T-helper 2 cell treated with Interferon-gamma antibody and Interleukin-4, amounts not matched to agents 5 μg/mL and 100 μg/mL, for 36 hours (primary cell): ENCODE measurements at regions not wholly inside any gene's neighbourhood (a gene's known extent, or its start where the extent isn't known, plus 50 kb on each side); places are given as distances from the start of the nearest gene placed in this dataset.
"Not testable (repeated sequence)": the region's sequence is repeated elsewhere in the genome, so short reads cannot be mapped to it uniquely, and the experiment has no call there.

Source experiments
- DNase-seq: peaks from one replicate; pipeline ENCODE4 v3.0.0; 2021; ENCODE audit warnings: low spot score
- H3K27ac Mint-ChIP-seq: one replicate; pipeline ENCODE4 v1.8.0; 2021; ENCODE audit warnings: mild to moderate bottlenecking, mixed read lengths
- H3K27me3 Mint-ChIP-seq: one replicate; pipeline ENCODE4 v1.8.0; 2021; ENCODE audit warnings: low read depth, mixed read lengths
- H3K36me3 Mint-ChIP-seq: one replicate; pipeline ENCODE4 v1.8.0; 2021; ENCODE audit warnings: low read depth, mixed read lengths
- H3K4me1 Mint-ChIP-seq: one replicate; pipeline ENCODE4 v1.8.0; 2021; ENCODE audit warnings: low read depth, mixed read lengths
- H3K4me3 Mint-ChIP-seq: one replicate; pipeline ENCODE4 v1.8.0; 2022; ENCODE audit warnings: mild to moderate bottlenecking, moderate library complexity, mixed read lengths
- H3K9me3 Mint-ChIP-seq: one replicate; pipeline ENCODE4 v1.8.0; 2021; ENCODE audit warnings: mixed read lengths

GRCh38 chr1:120941066-120941465 is 51.5 kb downstream of the PPIAL4A start:
- not testable (repeated sequence) for DNase-seq, H3K36me3 Mint-ChIP-seq
- H3K4me3 Mint-ChIP-seq = peak overlapping the region; percentile 88

GRCh38 chr1:120941836-120942217 is 52.3 kb downstream of the PPIAL4A start:
- H3K36me3 Mint-ChIP-seq, H3K9me3 Mint-ChIP-seq, H3K27me3 Mint-ChIP-seq, DNase-seq: not testable (repeated sequence)
- peaks cover 18% of the 10 kb centered on the region for H3K4me1 Mint-ChIP-seq
- H3K4me3 Mint-ChIP-seq = peak overlapping the region; percentile 88
- peak overlapping the region; percentile 99 for H3K27ac Mint-ChIP-seq

More at GRCh38 chr1:120941066-120941465, 51.5 kb downstream of the PPIAL4A start:
- not testable (repeated sequence) for H3K9me3 Mint-ChIP-seq, H3K27me3 Mint-ChIP-seq
- Mint-ChIP-seq H3K27ac (peak overlapping the region; percentile 91), H3K4me1 (peaks cover 18% of the 10 kb centered on the region)

- Mint-ChIP-seq H3K27ac (peak overlapping the region; percentile 99), H3K4me1 (peaks cover 18% of the 10 kb centered on the region), H3K4me3 (peak overlapping the region; percentile 88)
- DNase-seq = peak; percentile 76
- H3K36me3 Mint-ChIP-seq, H3K9me3 Mint-ChIP-seq, H3K27me3 Mint-ChIP-seq: not testable (repeated sequence)
Observed at GRCh38 chr1:120942218-120942944, 52.8 kb downstream of the PPIAL4A start.

- not testable (repeated sequence) for DNase-seq, H3K27me3 Mint-ChIP-seq, H3K36me3 Mint-ChIP-seq, H3K9me3 Mint-ChIP-seq
- Mint-ChIP-seq H3K4me1 (peaks cover 18% of the 10 kb centered on the region), H3K27ac (peak overlapping the region; percentile 99), H3K4me3 (peak overlapping the region; percentile 88)
Observed at GRCh38 chr1:120942945-120943319, 53.4 kb downstream of the PPIAL4A start.

DNA sequence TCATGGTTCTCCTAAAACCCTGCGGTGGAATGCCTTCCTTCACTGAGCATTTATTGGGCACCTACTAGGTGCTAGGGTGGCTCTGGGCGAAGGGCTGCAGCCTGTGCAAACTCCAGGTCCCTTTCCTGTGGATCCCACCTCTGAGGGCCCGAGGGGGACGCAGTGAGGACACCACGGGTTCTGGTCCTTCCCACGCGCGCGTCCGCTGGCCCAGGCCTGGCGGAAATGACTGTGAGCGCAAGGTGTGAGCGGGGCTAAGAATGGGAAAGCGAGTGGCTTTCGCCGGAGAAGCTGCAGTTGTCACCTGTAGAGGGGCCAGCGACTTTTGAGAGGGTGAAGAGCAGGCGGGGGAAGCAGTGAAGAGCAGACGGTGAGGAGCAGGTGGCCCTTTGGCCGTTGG is 55.1 kb downstream of the PPIAL4A start:
- not testable (repeated sequence) for H3K36me3 Mint-ChIP-seq, H3K9me3 Mint-ChIP-seq, DNase-seq, H3K27ac Mint-ChIP-seq, H3K27me3 Mint-ChIP-seq, H3K4me3 Mint-ChIP-seq
- H3K4me1 Mint-ChIP-seq = peaks cover 15% of the 10 kb centered on the region

DNA sequence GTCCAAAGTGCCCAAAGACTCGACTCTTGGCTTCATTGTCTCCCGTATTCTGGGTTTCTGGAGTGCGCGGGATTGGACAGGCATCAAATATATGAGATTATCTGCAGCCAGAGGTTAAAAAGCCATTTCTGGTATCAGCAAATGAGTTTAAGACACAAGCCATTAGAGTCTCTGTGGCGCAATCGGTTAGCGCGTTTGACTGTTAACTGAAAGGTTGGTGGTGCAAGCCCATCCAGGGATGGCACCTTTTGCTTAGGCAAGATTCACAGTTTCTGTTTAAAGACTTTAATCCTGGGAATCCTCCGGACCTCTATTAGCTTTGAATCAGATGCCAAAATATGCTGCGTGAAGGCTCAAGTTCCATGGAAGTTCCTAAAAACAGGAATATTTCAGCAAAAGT is 55.6 kb downstream of the PPIAL4A start:
- not testable (repeated sequence) for H3K36me3 Mint-ChIP-seq, H3K27me3 Mint-ChIP-seq, DNase-seq, H3K9me3 Mint-ChIP-seq, H3K4me3 Mint-ChIP-seq, H3K27ac Mint-ChIP-seq
- peaks cover 15% of the 10 kb centered on the region for H3K4me1 Mint-ChIP-seq

DNA sequence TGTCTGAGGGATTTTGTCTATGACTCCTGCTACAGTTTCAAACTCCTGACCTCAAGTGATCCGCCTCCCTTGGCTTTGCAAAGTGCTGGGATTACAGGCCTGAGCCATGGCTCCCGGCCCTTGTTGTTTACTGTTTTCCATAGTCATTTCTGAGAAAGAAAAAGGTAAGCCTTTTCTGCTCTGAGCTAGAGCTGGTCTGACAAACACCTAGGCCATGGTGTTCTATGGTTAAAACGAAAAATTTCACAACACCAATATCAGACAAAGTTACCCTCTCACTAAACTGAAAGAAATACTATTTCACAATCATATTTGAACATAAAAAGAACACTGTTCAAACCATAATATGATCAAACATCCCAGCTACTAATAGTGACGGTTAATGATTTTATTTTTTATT is 57.5 kb downstream of the PPIAL4A start:
- not testable (repeated sequence) for H3K36me3 Mint-ChIP-seq, H3K4me3 Mint-ChIP-seq, H3K27me3 Mint-ChIP-seq, H3K9me3 Mint-ChIP-seq, DNase-seq, H3K27ac Mint-ChIP-seq, H3K4me1 Mint-ChIP-seq

DNA sequence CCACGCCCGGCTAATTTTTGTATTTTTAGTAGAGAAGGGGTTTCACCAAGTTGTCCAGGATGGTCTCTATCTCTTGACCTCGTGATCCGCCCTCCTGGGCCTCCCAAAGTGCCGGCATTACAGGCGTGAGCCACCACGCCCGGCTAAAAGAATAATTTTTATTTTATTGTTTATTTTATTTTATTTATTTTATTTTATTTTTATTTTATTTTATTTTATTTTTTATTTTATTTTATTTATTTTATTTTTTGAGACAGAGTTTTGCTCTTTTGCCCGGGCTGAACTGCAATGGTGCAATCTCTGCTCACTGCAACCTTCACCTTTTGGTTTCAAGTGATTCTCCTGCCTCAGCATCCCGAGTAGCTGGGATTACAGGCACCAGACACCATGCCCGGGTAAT is 60.2 kb downstream of the PPIAL4A start:
- DNase-seq, H3K4me3 Mint-ChIP-seq, H3K27me3 Mint-ChIP-seq, H3K27ac Mint-ChIP-seq, H3K4me1 Mint-ChIP-seq, H3K36me3 Mint-ChIP-seq, H3K9me3 Mint-ChIP-seq: not testable (repeated sequence)

DNA sequence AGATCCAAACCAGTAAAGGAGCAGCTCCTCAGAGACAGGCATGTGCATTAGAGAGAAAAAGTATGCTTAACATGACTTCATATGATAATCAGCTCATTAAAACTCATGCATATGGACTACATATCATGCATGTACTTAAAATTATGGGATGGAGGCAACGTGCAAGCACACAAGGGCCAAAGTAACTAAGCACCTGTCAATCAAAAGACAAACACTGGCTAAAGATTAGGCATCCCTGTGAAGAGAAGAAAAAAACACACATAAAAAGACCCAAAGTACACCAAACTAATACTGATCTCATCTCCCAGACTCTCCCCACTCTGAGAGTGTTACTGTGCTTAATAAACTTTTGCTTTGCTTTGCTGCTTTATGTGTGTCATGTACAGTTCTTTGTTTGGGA is 61.1 kb downstream of the PPIAL4A start:
- not testable (repeated sequence) for H3K27ac Mint-ChIP-seq, H3K9me3 Mint-ChIP-seq, H3K4me3 Mint-ChIP-seq

DNA sequence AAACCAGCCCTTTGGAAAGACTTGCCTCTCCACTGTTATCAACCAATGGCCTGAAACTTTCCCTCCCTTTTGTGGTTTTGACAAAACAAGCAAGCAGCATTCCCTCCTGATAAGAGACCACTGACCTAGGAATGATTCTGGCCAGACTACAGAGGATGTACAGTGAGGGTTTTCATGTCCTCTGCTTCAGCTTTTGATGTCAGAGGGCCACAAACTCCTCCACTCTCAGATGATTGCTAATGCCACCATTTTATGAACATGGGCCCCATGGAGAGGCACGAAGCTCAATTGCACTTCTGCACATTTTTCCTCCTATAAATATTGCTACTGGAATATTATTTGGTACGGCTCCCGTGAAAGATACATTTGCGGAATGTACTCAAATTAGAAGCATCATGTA is 61.5 kb downstream of the PPIAL4A start:
- H3K4me1 Mint-ChIP-seq, H3K4me3 Mint-ChIP-seq, H3K27me3 Mint-ChIP-seq, H3K9me3 Mint-ChIP-seq, DNase-seq, H3K27ac Mint-ChIP-seq: not testable (repeated sequence)
- peaks cover 13% of the 10 kb centered on the region for H3K36me3 Mint-ChIP-seq

More for the DNA sequence above, 61.1 kb downstream of the PPIAL4A start:
- H3K36me3 Mint-ChIP-seq = peaks cover 13% of the 10 kb centered on the region
- DNase-seq, H3K27me3 Mint-ChIP-seq, H3K4me1 Mint-ChIP-seq: not testable (repeated sequence)

GRCh38 chr1:120952207-120952870 is 62.8 kb downstream of the PPIAL4A start:
- not testable (repeated sequence) for H3K27me3 Mint-ChIP-seq, H3K4me3 Mint-ChIP-seq, H3K4me1 Mint-ChIP-seq, DNase-seq, H3K27ac Mint-ChIP-seq, H3K9me3 Mint-ChIP-seq
- peaks cover 13% of the 10 kb centered on the region for H3K36me3 Mint-ChIP-seq

- not testable (repeated sequence) for H3K27me3 Mint-ChIP-seq, H3K9me3 Mint-ChIP-seq
Observed at GRCh38 chr1:120952871-120953265, 63.3 kb downstream of the PPIAL4A start.

DNA sequence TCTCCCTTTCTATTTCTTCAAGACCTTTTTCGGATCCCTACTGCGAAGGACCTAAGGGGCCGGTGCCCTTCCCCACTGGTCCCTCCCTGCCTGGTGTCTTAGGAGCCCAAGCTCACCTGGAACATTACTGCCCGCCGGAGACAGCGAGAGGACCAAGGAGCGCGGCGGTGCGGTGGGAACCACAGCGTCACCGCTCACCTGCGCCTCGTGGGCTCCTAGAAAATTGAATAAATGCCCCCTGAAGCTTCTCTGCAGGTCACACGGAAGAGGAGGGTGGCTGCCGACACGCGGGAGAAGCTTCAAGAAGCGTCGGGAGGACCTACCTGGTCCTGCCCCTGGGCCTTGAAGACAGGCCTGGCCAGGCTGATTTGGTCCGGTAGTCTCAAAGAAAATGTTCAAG is 65.2 kb downstream of the PPIAL4A start:
- Mint-ChIP-seq H3K9me3 (no peaks in the 10 kb centered on the region), H3K36me3 (peaks cover 13% of the 10 kb centered on the region), H3K27me3 (no peaks in the 10 kb centered on the region), H3K27ac (no peak overlapping the region), H3K4me3 (no peak overlapping the region), H3K4me1 (no peaks in the 10 kb centered on the region)
- DNase-seq = no peak

More at GRCh38 chr1:120952871-120953265, 63.3 kb downstream of the PPIAL4A start:
- not testable (repeated sequence) for H3K27ac Mint-ChIP-seq, H3K4me3 Mint-ChIP-seq, H3K4me1 Mint-ChIP-seq, DNase-seq
- peaks cover 13% of the 10 kb centered on the region for H3K36me3 Mint-ChIP-seq

DNA sequence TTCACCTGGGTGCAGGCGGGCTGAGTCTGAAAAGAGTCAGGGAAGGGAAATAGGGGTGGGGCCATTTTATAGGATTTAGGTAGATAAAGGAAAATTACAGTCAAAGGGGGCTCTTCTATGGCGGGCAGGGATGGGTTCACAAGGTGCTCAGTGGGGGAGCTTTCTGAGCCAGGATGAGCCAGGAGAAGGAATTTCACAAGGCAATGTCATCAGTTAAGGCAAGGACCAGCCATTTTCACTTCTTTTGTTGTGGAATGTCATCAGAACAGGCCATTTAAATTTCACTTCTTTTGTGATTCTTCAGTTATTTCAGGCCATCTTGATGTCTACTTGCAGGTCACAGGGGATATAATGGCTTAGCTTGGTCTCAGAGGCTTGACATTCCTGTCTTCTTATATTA is 66.4 kb downstream of the PPIAL4A start:
- H3K36me3 Mint-ChIP-seq = peaks cover 10% of the 10 kb centered on the region
- not testable (repeated sequence) for H3K4me3 Mint-ChIP-seq, H3K27me3 Mint-ChIP-seq, H3K9me3 Mint-ChIP-seq, H3K4me1 Mint-ChIP-seq, DNase-seq, H3K27ac Mint-ChIP-seq

- H3K27me3 Mint-ChIP-seq, H3K9me3 Mint-ChIP-seq, H3K4me1 Mint-ChIP-seq, H3K4me3 Mint-ChIP-seq, H3K36me3 Mint-ChIP-seq, H3K27ac Mint-ChIP-seq, DNase-seq: not testable (repeated sequence)
Observed at GRCh38 chr1:120966018-120966417, 76.4 kb downstream of the PPIAL4A start.
